A673 (cell line): ENCODE measurements at regions not wholly inside any gene's neighbourhood (a gene's known extent, or its start where the extent isn't known, plus 50 kb on each side); places are given as distances from the start of the nearest gene placed in this dataset.

Experiments
- CTCF ChIP-seq: fragments of 300-800, 200-600 bp; sonication (generic); conservative IDR thresholded peaks from 2 replicates; pipeline ENCODE4 v1.5.1; 2017; ENCODE audit warnings: low read depth, mild to moderate bottlenecking, antibody characterized with exemption, low read length, moderate library complexity, mixed read lengths
- EZH2 ChIP-seq: fragments of 200-600 bp; sonication (generic); IDR thresholded peaks from 2 replicates; pipeline ENCODE4 v1.6.1; 2017; ENCODE audit warnings: borderline replicate concordance, low read depth, mild to moderate bottlenecking, mixed read lengths, antibody characterized with exemption, low read length; ENCODE audit not compliant: poor library complexity, severe bottlenecking

- TF ChIP-seq CTCF (no peak), EZH2 (no peak)
Measured at GRCh38 chr9:115367780-115368525, 250.0 kb upstream of the TNC start.
